NCI-H1694 treated with DMSO at 0.1 percent for 48 hours (cell line): ENCODE measurements at regions not wholly inside any gene's neighbourhood (a gene's known extent, or its start where the extent isn't known, plus 50 kb on each side); places are given as distances from the start of the nearest gene placed in this dataset.
A peak's percentile ranks its signal among the peaks of the same experiment; 100 is the strongest.

Experiments
- DNase-seq: peaks from one replicate; lab custom pipeline; 2025; lab: John Stamatoyannopoulos, UW

DNA sequence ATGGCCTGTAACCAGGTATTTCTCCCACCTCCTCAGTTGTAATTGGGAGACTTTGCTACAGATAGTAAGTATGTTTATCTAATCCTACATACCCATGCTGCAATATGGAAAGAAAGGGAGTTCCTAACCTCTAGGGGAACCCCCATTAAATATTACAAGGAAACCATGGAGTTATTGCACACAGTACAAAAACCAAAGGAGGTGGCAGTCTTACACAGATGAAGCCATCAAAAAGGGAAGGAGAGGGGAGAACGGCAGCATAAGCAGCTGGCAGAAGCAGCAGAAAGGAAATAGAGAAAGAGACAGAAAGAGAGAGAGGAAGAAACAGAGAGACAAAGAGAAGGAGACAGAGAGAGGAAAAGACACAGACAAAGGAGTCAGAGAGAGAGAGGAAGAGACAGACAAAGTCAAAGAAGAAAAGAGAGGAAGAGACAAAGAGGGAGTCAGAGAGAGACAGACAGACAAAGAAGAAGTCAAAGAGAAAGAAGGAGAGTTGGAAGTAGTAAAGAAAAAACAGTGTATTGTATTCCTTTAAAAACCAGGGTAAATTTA, 142.9 kb downstream of the FASLG start:
- no peak for DNase-seq

DNA sequence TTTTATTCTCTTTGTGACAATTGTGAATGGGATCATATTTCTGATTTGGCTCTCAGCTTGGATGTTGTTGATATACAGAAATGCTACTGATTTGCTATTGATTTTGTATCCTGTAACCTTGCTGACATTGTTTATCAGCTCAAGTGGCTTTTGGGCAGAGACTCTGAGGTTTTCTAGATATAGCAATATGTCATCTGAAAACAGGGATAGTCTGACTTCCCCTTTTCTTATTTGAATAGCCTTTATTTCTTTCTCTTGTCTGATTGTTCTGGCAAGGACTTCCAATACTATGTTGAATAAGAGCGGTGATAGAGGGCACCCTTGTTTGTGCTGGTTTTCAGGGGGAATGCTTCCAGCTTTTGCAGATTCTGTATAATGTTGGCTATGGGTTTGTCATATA, 150.8 kb downstream of the FASLG start:
- no peak for DNase-seq

DNA sequence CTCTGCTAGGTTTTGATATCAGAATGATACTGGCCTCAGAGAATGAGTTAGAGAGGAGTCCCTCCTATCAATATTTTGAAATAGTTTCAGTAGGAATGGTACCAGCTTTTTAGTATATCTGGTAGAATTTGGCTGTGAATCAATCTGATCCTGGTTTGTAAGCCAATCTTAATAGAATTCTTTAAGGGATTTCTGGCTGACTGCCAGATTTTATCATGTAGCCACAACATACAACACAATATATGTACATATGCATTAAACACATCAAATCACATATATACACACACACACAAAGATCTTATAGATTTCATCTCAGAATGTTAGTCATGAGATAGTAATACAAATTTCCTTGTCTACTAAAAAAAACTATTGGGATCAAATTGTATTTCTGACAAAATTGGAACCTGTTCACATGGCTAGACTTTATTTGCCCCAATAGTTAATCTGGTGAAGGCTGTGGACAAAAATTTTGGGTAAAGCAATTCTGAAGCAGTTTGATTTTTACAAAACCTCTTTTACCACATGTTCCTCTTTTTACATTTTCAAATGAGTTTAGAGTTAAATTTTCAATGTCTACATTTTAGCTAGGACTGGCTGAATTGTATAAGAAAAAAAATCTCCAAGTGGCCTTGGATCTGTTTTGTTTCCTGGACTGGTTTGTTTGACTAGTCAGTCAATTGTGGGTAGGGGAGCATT, 151.7 kb downstream of the FASLG start:
- no peak for DNase-seq

DNA sequence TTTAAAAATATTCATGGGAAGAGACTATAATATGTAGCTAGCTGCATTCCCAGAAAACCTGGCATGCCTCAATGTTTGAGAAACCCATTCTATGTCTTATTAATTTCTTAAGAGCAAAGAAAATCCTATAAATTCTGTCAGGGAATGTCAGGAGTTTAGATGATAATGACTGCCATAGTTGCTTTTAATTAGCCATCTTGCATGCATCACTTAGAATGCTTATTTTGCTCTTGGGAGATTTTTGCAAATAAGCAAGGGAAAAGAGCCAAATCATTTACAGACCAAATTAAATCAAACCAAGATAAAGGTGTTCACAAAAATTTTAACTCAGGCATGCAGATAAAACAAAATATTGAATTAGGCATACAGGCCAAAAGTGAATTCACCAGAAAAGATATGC, 152.8 kb downstream of the FASLG start:
- no peak for DNase-seq

DNA sequence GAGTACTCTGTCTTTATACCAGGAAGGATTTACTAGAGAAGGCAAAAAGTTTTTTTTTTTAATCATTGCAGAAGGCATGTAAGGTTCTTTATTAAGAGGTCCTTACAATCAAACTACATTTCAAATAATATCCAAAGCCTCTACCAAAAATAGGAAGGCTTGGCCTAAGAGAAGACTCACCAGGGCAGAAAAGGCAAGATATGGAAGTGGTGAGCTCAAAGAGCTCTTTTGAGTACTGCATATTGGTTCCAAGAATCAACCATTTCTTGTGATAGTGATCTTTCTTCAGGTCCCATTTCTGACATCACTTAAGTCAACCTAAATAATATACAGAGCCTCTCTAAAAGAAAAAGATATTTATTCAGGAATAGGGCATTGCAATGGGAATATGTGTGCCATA, 153.2 kb downstream of the FASLG start:
- DNase-seq = no peak

DNA sequence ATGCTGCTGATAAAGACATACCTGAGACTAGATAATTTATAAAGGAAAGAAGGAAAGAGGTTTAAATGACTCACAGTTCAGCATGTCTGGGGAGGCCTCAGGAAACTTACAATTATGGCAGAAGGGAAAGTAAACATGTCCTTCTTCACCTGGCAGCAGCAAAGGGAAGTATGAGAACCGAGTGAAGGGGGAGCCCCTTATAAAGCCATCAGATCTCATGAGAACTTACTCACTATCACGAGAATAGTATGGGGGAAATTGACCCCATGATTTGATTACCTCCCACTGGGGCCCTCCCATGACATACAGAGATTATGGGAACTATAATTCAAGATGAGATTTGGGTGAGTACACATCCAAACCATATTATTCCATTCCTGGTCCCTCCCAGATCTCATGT, 154.4 kb downstream of the FASLG start:
- DNase-seq = no peak

DNA sequence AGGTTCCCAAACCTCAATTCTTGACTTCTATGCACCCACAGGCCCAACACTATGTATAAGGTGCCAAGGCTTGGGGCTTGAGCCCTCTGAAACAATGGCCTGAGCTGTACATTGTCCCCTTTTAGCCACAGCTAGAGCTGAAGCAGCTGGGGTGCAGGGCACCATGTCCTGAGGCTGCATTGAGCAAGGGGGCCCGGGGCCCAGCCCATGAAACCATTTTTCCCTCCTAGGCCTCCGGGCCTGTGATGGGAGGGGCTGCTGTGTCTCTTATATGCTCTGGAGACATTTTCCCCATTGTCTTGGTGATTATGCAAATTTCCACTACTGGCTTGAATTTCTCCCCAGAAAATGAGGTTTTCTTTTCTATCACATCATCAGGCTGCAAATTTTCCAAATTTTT, 155.5 kb downstream of the FASLG start:
- DNase-seq = no peak

DNA sequence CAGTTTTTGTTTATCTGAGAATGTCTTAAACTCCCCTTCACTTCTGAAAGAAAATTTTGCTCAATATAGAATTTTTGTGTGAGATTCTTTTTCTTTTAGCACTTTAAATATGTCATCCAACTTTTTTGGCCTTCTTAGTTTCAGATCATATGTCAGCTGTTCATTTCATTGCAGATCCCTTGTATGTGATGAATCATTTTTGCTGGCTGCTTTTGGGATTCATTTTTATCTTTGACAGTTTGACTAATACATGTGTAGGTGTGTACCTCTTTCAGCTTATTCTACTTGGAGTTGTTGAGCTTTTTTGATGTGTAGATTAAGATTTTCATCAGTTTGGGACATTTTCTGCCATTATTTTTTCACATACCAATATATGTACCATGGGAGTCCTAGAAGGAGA, 156.8 kb downstream of the FASLG start:
- DNase-seq = no peak

DNA sequence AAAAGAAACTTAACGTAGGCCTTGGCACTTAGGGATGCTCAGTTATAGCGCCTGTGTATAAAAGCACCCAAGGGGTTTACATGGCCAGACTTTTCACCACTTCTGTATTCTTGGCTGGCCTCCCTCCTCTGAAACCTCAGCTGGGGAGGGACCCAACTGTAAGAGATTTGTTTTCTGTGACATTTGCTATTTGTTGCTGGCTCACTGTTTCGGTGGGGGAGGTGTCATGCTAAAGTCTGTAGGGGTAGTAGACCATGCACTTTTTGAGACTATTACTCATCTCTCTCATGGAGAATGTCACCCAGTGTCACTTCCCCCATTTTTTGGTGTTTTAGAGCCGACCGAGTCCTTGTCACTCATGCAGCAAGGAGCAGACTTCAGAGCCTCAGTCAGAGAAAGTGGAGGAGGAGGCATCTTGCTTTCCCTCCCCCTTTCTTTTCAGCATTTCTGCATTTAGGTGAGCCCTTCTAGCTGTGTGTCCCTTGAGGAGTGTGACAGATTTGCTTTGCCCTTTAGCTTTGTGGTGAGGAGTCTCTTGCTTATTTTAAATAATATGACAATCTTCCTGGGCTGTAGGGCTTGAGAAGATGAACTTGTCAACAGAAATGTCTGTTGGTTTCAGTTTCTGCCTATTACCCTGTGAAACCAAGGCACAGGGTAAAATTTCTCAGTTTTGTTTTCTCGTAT, 160.1 kb downstream of the FASLG start:
- no peak for DNase-seq

DNA sequence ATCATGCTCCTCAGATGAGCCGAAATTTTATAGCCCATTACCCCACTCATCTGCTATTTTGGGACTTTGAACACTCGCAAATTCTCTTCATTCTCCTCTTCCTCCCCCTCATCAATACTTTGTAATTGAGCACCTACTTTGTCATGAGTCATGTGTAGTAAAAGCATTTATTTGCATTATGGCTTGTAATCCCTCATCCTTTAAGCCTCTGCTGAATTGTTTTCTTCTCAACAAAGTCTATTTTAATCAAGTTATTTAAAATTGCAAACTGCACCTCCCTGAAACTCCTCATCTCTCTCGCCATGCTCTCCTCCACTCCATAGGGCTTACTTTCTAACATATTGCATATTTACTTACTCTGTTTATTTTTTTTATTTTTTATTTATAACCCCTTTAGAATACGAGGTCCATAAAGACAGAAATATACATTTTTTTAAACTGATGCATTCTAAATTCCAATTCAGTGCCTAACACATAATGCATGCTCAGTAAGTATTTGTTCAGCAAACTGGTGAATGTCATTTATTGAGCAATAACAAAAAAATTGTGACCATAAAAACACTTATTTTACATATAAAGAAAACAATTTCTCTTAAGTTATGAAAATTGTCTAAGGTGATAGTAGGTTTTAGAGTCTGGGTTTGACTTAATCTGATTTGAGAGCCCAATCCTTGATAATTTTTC, 161.7 kb downstream of the FASLG start:
- DNase-seq = no peak

DNA sequence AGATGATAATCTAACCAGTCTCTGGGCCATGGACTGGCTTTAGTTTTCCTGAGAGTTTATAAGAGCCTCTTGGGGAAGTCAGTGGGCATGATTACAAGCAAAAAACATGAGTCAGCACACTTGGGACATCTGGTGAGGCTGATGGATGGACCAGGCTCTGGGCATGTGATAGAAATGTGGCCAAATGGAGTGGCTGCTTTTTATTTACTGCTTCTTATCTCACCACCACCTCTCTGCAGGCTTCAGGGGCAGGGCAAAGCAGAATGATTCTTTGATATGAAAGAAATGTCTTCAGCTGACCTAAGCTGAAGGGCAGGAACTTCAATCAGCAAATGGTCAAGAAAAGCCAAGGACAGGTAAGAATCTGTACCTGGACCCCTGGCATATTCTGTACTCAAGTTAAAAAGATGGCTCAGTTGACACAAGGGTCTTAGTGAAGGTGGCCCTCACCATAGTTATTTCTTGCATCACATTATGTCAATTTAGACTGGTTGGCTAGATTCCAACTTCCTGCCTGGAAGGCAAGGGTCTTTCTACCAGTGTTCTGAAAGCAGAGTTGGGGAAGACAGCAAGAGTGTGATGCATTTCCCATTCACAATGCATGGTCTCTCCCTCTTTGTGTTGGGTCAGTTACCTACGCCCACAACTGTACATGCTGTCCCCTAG, 162.8 kb downstream of the FASLG start:
- DNase-seq = no peak

DNA sequence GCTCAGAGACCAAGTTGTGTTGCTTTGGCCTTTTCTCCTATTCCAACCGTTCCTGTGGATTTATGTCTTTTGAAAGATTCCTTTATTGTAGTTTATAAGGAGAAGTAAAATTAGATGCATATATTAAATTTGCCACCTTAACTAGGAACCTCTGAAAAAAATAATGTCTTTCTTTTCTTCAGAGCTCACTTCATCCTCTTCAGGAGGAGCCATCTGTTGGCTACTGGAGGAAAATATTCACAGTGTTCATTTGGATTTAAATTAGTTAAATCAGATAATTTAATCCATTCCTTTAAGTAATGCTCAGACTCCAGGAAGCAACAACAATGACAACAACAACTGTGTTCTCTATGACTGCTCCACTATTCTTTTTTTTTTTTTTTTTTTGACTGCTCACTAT, 164.0 kb downstream of the FASLG start:
- no peak for DNase-seq

DNA sequence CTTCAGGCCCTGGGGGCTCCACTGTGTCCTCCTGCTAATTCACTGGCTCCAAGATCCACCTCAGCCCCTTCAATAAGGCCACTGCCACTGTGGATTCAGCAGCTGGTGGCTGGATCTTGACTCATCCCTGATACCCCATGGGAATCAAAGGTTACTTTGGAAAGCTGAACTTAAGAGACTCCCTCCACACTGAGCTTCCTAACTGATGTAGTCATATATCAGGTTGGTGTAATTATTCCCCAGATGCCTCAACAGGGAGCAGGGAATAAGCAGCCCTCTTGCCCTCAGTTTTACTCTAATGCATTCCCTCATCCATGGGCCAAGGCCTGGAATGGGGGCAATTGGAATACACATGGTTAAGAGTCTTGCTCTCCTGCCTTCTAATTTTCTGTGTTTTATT, 164.6 kb downstream of the FASLG start:
- DNase-seq = no peak

DNA sequence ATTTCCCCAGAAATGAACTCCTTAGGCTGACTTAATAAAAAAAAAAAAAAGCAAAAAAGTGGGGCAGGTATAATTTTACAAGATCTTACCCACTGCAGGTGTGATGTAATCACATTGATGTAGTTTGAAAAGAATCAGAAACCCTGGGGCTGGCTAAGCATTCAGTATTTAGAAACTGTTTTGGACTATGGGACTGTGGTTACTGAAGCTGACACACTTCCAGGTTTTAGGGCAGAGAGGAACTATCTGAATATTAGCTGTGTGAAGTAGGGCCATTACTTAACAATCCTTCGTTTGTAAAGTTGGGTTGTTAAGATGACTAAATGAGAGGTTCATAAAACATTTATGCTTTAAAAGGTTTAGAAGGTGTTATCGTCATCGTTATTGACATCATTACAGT, 165.3 kb downstream of the FASLG start:
- DNase-seq = no peak

DNA sequence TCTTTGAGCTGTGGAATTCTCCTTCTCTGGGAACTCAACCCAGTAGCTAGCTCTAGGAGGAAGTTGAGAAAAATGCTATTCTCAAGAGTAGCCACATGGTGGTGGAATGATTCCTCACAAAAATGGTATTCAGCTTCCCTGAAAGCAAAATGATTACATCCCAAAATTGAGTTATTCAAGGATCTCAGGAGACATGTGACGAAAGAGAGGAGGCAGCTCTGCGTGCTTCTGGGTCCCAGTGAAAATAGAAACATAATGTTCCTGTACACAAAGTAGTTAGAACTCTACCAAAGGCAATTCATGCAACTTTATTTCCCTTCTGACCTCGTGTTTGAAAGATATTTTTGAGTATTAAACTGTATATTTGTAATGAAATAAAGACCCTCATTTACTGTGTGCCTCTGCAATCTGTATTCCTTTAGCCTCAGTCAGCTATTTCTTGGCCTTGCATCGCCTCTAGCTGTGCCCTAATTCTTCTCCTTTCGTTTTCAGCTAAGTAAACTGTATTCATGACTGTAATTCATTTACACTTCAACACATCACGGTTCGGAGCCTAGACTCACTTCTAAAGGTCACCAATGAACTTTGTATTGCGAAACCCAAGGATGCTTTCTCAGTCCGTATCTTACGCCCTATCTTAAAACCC, 167.3 kb downstream of the FASLG start:
- peak; percentile 23 for DNase-seq

DNA sequence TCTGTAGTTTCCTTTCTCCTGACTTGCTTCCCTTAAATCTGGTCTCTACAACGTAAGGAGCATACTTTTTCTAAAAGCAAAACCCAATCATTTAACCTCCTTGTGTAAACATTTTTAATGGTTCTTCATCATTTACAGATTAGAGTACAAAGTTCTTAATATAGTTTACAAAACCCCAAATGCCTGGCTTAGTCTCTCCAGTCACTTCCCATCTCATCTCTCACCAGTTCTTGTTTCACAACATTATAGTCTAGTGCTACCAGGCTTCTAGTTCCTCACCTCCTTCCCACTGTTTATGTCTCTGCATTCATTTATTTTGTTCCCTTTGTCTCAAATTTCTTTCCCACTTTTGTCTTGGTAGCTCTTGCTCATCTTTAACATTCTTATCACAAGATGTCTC, 168.4 kb downstream of the FASLG start:
- DNase-seq = no peak

DNA sequence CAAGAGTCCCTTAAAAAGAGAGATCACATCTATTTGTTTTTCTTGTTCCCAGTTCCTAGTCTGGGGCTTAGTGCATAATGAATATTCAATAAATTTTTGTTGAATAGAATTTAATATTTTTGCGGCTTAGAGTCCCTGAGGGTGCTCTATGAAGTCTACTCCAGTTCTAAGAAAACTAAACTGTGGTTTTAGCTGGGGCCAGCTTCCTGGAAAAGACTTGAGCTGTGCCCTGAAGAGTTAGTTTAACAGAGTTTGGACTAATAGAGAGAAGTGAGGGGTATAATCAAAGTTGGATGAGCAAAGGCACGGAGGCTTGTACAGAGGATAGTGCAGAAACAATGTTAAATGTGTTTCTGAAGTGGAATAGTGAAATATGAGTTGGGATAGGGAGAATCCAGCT, 168.9 kb downstream of the FASLG start:
- no peak for DNase-seq

DNA sequence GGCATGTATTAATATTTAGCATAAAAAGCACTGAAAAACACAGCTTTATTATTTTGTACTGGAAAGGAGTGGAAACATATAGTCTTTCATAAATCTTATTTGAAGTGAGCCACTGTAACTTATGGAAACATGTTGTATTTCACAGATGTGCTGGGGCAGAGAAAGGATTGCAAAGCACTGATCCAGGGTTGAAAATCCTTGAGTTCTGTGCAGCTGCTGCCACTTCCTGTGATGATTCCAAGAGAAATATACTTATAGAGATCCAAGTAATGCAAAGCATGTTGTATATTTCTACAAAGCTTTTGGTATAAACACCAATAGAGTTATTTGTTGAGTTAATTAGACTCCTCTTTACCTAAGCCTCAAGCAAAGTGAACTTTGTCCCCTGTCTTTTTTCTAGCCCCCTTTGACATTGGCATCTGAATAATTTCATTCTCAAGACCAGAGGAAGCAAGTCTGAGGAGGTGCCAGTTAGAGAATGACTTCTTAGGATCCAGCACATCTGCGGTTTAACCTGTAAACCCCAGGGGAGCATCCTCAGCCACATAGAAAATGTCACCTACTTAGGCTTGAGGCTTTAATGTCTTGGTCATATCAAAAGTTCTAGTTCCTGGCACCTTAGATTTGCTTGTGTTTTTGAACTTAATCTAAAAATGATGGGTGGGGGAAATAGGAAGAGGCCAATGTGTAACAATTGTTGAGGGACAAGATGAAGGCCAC, 173.3 kb downstream of the FASLG start:
- DNase-seq = no peak

DNA sequence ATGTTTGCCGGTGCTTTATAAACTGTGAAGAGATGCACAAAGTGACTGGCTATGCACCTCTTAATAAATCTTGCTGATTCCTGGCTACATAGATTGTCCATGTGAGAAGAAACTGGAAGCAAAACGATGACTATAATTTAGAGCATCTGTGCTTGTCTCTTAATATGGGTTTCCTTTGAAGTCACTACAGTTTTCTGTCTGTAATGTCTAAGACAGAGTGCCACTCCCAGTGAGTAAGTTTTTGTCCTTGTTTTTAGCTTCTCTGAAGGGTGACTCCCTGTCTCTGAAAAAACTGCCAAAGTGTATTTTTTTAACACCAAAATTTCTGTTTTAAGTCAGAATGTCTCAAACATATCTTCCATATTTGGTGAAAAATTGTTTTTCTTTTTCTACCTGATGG, 175.1 kb downstream of the FASLG start:
- no peak for DNase-seq

DNA sequence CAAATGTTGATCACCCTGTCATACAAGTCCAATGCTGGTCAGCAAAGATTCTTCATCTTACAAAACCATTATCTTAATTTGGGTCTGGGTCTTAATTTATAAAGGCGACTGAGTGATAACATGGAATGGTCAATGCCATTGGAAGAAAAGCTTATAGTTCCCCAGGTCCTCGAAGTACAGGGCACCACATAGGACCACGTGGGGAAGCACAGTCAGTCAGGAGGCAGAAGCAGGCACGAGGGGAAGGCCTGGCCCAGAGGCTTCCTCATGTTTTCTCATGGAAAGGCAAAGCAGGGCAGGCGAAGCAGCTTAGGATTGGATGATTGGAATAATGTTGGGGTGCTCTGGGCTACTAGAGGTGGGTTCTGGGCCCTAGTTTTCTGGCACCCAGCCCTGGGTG, 175.7 kb downstream of the FASLG start:
- no peak for DNase-seq

DNA sequence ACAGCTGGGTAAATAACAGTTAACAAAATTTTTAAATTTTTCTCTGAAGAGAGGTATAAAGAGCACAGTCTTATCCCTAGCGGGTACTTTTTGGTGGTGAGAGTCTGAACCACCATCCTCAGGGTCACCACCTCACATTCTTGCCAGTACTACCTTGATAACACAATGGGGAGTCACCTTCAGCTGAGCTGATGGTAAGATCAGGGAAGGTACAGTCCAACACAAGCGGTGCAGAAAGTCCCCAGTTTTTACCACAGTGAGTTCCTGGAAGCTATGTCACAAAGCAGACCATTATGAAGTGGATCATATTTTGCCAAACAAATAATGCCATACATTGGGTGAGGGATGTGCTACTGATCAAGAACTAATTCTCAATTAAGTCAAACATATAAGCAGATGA, 176.9 kb downstream of the FASLG start:
- no peak for DNase-seq
